SK-N-SH (cell line): ENCODE measurements at regions not wholly inside any gene's neighbourhood (a gene's known extent, or its start where the extent isn't known, plus 50 kb on each side); places are given as distances from the start of the nearest gene placed in this dataset.

ENCODE experiments used
- CTCF ChIA-PET: fragments of 300-600, 350-600 bp; formaldehyde crosslinking; extraction: SDS; loops from one replicate; lab custom pipeline; 2021; lab: Yijun Ruan, JAX
- POLR2A ChIA-PET: fragments of 350-600 bp; sonication (Branson Sonifier 250); formaldehyde crosslinking; extraction: SDS; loops from one replicate; lab custom pipeline; 2020; ENCODE audit warnings: antibody characterized with exemption, inconsistent platforms; lab: Yijun Ruan, JAX
- DNase-seq: peaks from one replicate; pipeline ENCODE4 v3.0.0; 2012
- H2AFZ ChIP-seq: fragments of 200-600 bp; sonication (generic); 2 replicates; pipeline ENCODE4 v1.8.1; 2016; ENCODE audit warnings: antibody characterized with exemption, mild to moderate bottlenecking, low read depth
- H3F3A ChIP-seq: fragments of 200-600 bp; sonication (generic); replicated peaks from 2 replicates; pipeline ENCODE3; 2016; ENCODE audit warnings: antibody characterized with exemption, mild to moderate bottlenecking; ENCODE audit not compliant: insufficient read depth
- H3K27ac ChIP-seq, 2 experiments: fragments of 200-500 bp in 1 of 2; fragments of 200-600 bp in 1 of 2; sonication (Bioruptor generic) in 1 of 2; sonication (generic), shearing (Covaris generic) in 1 of 2; 2 replicates each; pipeline versions ENCODE4 v1.5.1 to v1.6.1; 2014 to 2016; ENCODE audit warnings: low read depth in 2 of 2, inconsistent platforms in 1 of 2, low read length in 1 of 2, mild to moderate bottlenecking in 1 of 2, mixed read lengths in 1 of 2
- H3K27me3 ChIP-seq: fragments of 200-600 bp; sonication (generic), shearing (Covaris generic); 2 replicates; pipeline ENCODE4 v1.6.1; 2016; ENCODE audit warnings: mixed run types; ENCODE audit not compliant: insufficient read depth
- H3K36me3 ChIP-seq, 2 experiments: fragments of 200-500 bp in 1 of 2; fragments of 200-600 bp in 1 of 2; sonication (Bioruptor generic) in 1 of 2; sonication (generic) in 1 of 2; replicated peaks in 1 of 2; 2 replicates each; pipeline versions ENCODE3 to v1.5.1; 2014 to 2016; ENCODE audit warnings: low read length in 1 of 2, mild to moderate bottlenecking in 1 of 2; ENCODE audit not compliant: insufficient read depth in 2 of 2, control insufficient read depth in 1 of 2
- H3K4me1 ChIP-seq, 2 experiments: fragments of 200-500 bp in 1 of 2; fragments of 200-600 bp in 1 of 2; sonication (Bioruptor generic) in 1 of 2; sonication (generic), shearing (Covaris generic) in 1 of 2; 2 replicates each; pipeline versions ENCODE4 v1.5.1 to v1.6.1; 2014 to 2016; ENCODE audit warnings: low read depth in 1 of 2, low read length in 1 of 2, mixed run types in 1 of 2; ENCODE audit not compliant: insufficient read depth in 2 of 2, control insufficient read depth in 1 of 2
- H3K4me2 ChIP-seq: fragments of 200-600 bp; sonication (generic), shearing (Covaris generic); 2 replicates; pipeline ENCODE4 v1.6.1; 2017; ENCODE audit warnings: mixed run types
- H3K4me3 ChIP-seq, 2 experiments: fragments of 200-500 bp in 1 of 2; fragments of 200-600 bp in 1 of 2; sonication (Bioruptor generic) in 1 of 2; sonication (generic), shearing (Covaris generic) in 1 of 2; 2 replicates each; pipeline versions ENCODE4 v1.5.1 to v1.8.1; 2014 to 2016; ENCODE audit warnings: low read depth in 2 of 2, inconsistent platforms in 1 of 2, low read length in 1 of 2, mild to moderate bottlenecking in 1 of 2, mixed read lengths in 1 of 2, moderate library complexity in 1 of 2
- H3K79me2 ChIP-seq: fragments of 200-600 bp; sonication (generic); 2 replicates; pipeline ENCODE4 v1.8.1; 2017; ENCODE audit warnings: mild to moderate bottlenecking; ENCODE audit not compliant: insufficient read depth
- H3K9ac ChIP-seq: fragments of 200-600 bp; sonication (generic); 2 replicates; pipeline ENCODE4 v1.6.1; 2017; ENCODE audit warnings: mixed run types
- H3K9me2 ChIP-seq: fragments of 200-600 bp; sonication (generic); 2 replicates; pipeline ENCODE4 v1.6.1; 2017; ENCODE audit warnings: mixed run types
- H3K9me3 ChIP-seq: fragments of 200-600 bp; sonication (generic); 2 replicates; pipeline ENCODE4 v1.6.1; 2017; ENCODE audit warnings: mixed run types, mild to moderate bottlenecking, moderate library complexity
- H4K20me1 ChIP-seq: fragments of 200-600 bp; sonication (generic); 2 replicates; pipeline ENCODE4 v1.6.1; 2017; ENCODE audit warnings: mild to moderate bottlenecking, mixed run types; ENCODE audit not compliant: insufficient read depth
- CHD2 ChIP-seq: fragments of 150-350 bp; IDR thresholded peaks from 2 replicates; pipeline ENCODE4 v1.6.1; 2018; ENCODE audit warnings: low read length; ENCODE audit not compliant: partially characterized antibody
- EP300 ChIP-seq, 2 experiments: IDR thresholded peaks; 2 replicates each; pipeline versions ENCODE4 v1.4.0 to v1.6.1; 2012; ENCODE audit warnings: borderline replicate concordance in 1 of 2, low read depth in 1 of 2, low read length in 1 of 2
- FOSL2 ChIP-seq: IDR thresholded peaks from 2 replicates; pipeline ENCODE4 v1.4.0; 2012; ENCODE audit warnings: low read depth, mild to moderate bottlenecking, moderate library complexity, borderline replicate concordance
- FOXJ3 ChIP-seq: sonication (generic); formaldehyde crosslinking; IDR thresholded peaks from 2 replicates; pipeline ENCODE4 v1.5.1; 2020; ENCODE audit warnings: mild to moderate bottlenecking, missing genetic modification reagents
- GABPA ChIP-seq: IDR thresholded peaks from 2 replicates; pipeline ENCODE4 v1.4.0; 2012; ENCODE audit warnings: low read depth, mild to moderate bottlenecking
- NFIC ChIP-seq: IDR thresholded peaks from 2 replicates; pipeline ENCODE4 v1.4.0; 2012; ENCODE audit warnings: borderline replicate concordance
- RAD21 ChIP-seq: IDR thresholded peaks from 2 replicates; pipeline ENCODE4 v1.6.1; 2012; ENCODE audit warnings: mild to moderate bottlenecking, low read length
- TCF12 ChIP-seq: IDR thresholded peaks from 2 replicates; pipeline ENCODE4 v1.4.0; 2012
- USF1 ChIP-seq: IDR thresholded peaks from 2 replicates; pipeline ENCODE4 v1.4.0; 2012; ENCODE audit warnings: low read depth, borderline replicate concordance
- YY1 ChIP-seq: IDR thresholded peaks from 2 replicates; pipeline ENCODE4 v1.4.0; 2012; ENCODE audit warnings: low read depth, mild to moderate bottlenecking
- WGBS: methylation state at CpG from one replicate; pipeline ENCODE4 v1.1.6; 2017; ENCODE audit warnings: low lambda C conversion rate; 5-methylcytosine and 5-hydroxymethylcytosine counted together
- TF ChIP-seq, protein P1 (sequence below): fragments of 150-350 bp; IDR thresholded peaks from 2 replicates; pipeline ENCODE4 v1.6.1; 2017; ENCODE audit warnings: antibody characterized with exemption, low read length, low read depth, borderline replicate concordance
- TF ChIP-seq, protein P2 (sequence below): IDR thresholded peaks from 2 replicates; pipeline ENCODE4; 2012
- TF ChIP-seq, protein P3 (sequence below): fragments of 200-600 bp; sonication (generic); IDR thresholded peaks from 2 replicates; pipeline ENCODE4 v1.6.1; 2017; ENCODE audit warnings: antibody characterized with exemption, mild to moderate bottlenecking, moderate library complexity

- H3K79me2 ChIP-seq: no peaks in the 10 kb centered on the region
- no peak for TF ChIP-seq GABPA
- TF ChIP-seq RAD21: no peak
- TF ChIP-seq, all 33 proteins: peak for 0
- H3K4me1 ChIP-seq: peaks cover 0 to 43% of the 10 kb centered on the region in 2 experiments; a peak in 2 of 4 replicates
- CTCF ChIA-PET: no interaction called here
- H4K20me1 ChIP-seq: no peaks in the 10 kb centered on the region
- no peak overlapping the region for H3K4me3 ChIP-seq
- no peak for DNase-seq
- POLR2A ChIA-PET: no interaction called here
- H3K9me2 ChIP-seq: no peaks in the 10 kb centered on the region
- no peaks in the 10 kb centered on the region for H3K9me3 ChIP-seq
- H3K27ac ChIP-seq: no peak overlapping the region
- H3F3A ChIP-seq: no peaks in the 10 kb centered on the region
- H3K36me3 ChIP-seq: no peaks in the 10 kb centered on the region
- no peak overlapping the region for H2AFZ ChIP-seq
- H3K4me2 ChIP-seq: no peak overlapping the region
- no peaks in the 10 kb centered on the region for H3K27me3 ChIP-seq
- WGBS: 84% methylated on average over 9 of the region's 9 CpGs
- no peak overlapping the region for H3K9ac ChIP-seq
Measured at GRCh38 chr20:57983082-57983481, 245.4 kb downstream of the ANKRD60 start.

DNA sequence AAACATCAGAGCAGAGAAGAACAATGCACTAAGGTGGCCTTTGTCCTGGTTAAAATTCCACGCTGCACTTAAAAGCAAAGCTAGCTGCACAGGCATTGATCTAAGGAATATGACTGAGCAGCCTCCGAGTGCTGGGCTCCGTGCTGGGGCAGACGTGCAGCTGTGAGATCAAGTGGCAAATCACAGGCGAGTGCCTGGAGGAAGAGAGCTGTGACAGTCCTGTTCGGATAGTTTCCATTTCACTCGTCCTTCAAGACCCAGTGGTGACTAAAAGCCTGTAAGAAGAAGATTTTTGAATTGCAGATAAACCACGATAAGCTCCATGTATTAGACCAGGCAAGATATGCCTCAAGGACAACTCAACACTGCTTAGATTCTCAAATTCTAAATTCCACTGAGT is 247.9 kb downstream of the ANKRD60 start:
- Histone ChIP-seq H3K4me3 (no peak overlapping the region), H3K27ac (peak overlapping the region in 1 of 2 experiments; percentile 28; a peak in 1 of 4 replicates), H3K9ac (no peak overlapping the region), H3K79me2 (no peaks in the 10 kb centered on the region), H2AFZ (no peak overlapping the region), H3K9me3 (no peaks in the 10 kb centered on the region), H3K4me1 (peaks cover 0 to 32% of the 10 kb centered on the region in 2 experiments; a peak in 2 of 4 replicates), H3K36me3 (no peaks in the 10 kb centered on the region), H3K4me2 (no peak overlapping the region), H3K9me2 (no peaks in the 10 kb centered on the region), H4K20me1 (no peaks in the 10 kb centered on the region), H3F3A (no peaks in the 10 kb centered on the region), H3K27me3 (no peaks in the 10 kb centered on the region)
- ChIA-PET CTCF (interaction anchor here (0.8 kb wide), 1 partner anchor 34 kb away, joined by 3 read pairs; no protein-coding TSS in a partner anchor), POLR2A (no interaction called here)
- no peak for DNase-seq
- 51% methylated on average over 8 of the region's 8 CpGs for WGBS
- TF ChIP-seq FOXJ3 (CRISPR knock-in tag) (no peak), FOSL2 (no peak), EP300 (IDR thresholded peaks at IDR 0.05; ENCODE audit: borderline replicate concordance in 1 of 2, low read depth in 1 of 2, low read length in 1 of 2) (no peak), TCF12 (no peak), CHD2 (no peak), USF1 (no peak), YY1 (no peak), NFIC (no peak), GABPA (no peak)
- TF ChIP-seq, protein P1, sequence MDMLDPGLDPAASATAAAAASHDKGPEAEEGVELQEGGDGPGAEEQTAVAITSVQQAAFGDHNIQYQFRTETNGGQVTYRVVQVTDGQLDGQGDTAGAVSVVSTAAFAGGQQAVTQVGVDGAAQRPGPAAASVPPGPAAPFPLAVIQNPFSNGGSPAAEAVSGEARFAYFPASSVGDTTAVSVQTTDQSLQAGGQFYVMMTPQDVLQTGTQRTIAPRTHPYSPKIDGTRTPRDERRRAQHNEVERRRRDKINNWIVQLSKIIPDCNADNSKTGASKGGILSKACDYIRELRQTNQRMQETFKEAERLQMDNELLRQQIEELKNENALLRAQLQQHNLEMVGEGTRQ: no peak
- TF ChIP-seq, protein P2, sequence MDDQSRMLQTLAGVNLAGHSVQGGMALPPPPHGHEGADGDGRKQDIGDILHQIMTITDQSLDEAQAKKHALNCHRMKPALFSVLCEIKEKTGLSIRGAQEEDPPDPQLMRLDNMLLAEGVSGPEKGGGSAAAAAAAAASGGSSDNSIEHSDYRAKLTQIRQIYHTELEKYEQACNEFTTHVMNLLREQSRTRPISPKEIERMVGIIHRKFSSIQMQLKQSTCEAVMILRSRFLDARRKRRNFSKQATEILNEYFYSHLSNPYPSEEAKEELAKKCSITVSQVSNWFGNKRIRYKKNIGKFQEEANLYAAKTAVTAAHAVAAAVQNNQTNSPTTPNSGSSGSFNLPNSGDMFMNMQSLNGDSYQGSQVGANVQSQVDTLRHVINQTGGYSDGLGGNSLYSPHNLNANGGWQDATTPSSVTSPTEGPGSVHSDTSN: no peak
- TF ChIP-seq, protein P3, sequence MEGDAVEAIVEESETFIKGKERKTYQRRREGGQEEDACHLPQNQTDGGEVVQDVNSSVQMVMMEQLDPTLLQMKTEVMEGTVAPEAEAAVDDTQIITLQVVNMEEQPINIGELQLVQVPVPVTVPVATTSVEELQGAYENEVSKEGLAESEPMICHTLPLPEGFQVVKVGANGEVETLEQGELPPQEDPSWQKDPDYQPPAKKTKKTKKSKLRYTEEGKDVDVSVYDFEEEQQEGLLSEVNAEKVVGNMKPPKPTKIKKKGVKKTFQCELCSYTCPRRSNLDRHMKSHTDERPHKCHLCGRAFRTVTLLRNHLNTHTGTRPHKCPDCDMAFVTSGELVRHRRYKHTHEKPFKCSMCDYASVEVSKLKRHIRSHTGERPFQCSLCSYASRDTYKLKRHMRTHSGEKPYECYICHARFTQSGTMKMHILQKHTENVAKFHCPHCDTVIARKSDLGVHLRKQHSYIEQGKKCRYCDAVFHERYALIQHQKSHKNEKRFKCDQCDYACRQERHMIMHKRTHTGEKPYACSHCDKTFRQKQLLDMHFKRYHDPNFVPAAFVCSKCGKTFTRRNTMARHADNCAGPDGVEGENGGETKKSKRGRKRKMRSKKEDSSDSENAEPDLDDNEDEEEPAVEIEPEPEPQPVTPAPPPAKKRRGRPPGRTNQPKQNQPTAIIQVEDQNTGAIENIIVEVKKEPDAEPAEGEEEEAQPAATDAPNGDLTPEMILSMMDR: no peak
